NB4 (cell line): ENCODE measurements at regions not wholly inside any gene's neighbourhood (a gene's known extent, or its start where the extent isn't known, plus 50 kb on each side); places are given as distances from the start of the nearest gene placed in this dataset.

Experiments used
- DNase-seq: peaks from one replicate; pipeline ENCODE4 v3.0.0; 2010; ENCODE audit warnings: low read depth
- H3K4me3 ChIP-seq: one replicate; pipeline ENCODE4 v1.5.1; 2011; ENCODE audit warnings: mild to moderate bottlenecking, low read depth, low read length, moderate library complexity
- MYC ChIP-seq: IDR thresholded peaks from 2 replicates; pipeline ENCODE4 v1.6.1; 2011; ENCODE audit warnings: low read depth, low read length
- POLR2A ChIP-seq: IDR thresholded peaks from 2 replicates; pipeline ENCODE4 v1.6.1; 2011; ENCODE audit warnings: mild to moderate bottlenecking; ENCODE audit not compliant: insufficient read length; ENCODE audit errors: extremely low read depth
- TF ChIP-seq, protein P1 (sequence below): IDR thresholded peaks from 2 replicates; pipeline ENCODE4 v1.6.1; 2011; ENCODE audit warnings: low read depth, low read length
- TF ChIP-seq, protein P2 (sequence below): IDR thresholded peaks from one replicate; pipeline ENCODE4 v1.5.1; 2012; ENCODE audit warnings: low read depth, low read length

DNA sequence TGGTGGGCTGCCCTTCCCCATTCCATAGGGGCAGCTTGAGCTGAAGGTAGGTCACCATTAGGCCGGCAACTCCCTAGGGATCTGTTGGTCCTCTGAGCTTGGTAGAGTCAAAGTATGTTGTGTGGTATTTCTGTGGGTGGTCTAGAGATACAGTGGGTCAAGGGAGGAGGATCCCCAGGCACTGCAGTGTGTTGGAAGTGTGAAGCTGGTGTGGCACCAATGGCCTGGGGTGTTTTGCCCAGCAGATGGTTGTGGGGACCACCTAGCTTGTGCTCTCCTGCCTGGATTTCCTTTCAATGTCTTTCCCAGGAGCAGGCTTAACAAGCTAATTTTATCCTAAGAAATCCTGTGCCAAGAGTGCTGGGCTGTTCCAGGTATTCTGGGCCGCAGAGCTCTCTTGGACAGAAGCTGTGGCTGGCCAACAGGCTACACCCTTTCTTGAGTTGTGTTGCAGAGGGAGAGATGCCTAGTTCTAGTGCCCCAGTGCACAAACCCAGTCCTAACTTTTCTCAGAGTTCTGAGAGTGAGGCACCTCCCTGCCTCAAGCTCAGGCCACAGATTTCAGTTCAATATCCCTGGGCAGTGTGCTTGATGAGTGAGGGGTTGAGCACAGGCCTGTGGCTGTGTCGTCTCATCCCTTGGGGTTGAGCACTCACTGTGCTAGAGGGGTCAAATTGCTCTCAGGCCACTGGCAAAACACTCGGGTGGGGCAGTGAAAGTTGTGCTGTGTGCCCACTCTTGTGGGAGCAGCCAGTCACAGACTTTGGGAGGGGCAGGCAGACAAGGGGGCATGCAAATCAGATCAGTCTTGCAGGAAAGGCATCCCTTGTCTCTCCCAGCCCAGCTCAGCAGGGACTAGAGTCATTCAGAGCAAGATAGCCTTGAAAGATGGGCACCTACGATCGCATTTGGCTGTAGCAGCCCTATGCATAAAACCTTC lies 1806.1 kb upstream of the MIR17HG start:
- no peak overlapping the region for H3K4me3 ChIP-seq
- TF ChIP-seq MYC (no peak), POLR2A (no peak)
- TF ChIP-seq, protein P1, sequence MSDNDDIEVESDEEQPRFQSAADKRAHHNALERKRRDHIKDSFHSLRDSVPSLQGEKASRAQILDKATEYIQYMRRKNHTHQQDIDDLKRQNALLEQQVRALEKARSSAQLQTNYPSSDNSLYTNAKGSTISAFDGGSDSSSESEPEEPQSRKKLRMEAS = no peak
- TF ChIP-seq, protein P2, sequence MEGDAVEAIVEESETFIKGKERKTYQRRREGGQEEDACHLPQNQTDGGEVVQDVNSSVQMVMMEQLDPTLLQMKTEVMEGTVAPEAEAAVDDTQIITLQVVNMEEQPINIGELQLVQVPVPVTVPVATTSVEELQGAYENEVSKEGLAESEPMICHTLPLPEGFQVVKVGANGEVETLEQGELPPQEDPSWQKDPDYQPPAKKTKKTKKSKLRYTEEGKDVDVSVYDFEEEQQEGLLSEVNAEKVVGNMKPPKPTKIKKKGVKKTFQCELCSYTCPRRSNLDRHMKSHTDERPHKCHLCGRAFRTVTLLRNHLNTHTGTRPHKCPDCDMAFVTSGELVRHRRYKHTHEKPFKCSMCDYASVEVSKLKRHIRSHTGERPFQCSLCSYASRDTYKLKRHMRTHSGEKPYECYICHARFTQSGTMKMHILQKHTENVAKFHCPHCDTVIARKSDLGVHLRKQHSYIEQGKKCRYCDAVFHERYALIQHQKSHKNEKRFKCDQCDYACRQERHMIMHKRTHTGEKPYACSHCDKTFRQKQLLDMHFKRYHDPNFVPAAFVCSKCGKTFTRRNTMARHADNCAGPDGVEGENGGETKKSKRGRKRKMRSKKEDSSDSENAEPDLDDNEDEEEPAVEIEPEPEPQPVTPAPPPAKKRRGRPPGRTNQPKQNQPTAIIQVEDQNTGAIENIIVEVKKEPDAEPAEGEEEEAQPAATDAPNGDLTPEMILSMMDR = no peak
- no peak for DNase-seq

DNA sequence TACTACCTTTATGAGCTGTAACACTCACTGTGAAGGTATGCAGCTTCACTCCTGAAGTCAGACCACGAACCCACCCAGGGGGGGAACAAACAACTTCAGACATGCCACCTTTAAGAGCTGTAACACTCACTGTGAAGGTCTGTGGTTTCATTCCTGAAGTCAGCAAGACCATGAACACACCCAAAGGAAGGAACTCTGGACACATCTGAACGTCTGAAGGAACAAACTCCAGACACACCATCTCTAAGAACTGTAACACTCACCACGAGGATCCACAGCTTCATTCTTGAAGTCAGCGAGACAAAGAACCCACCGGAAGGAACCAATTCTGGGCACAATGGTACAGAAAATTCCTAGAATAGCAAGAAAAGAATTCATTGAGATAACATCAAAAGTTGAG lies 1796.5 kb upstream of the MIR17HG start:
- DNase-seq = no peak
- TF ChIP-seq, protein P2 = no peak
- TF ChIP-seq MYC = no peak
- H3K4me3 ChIP-seq = no peak overlapping the region

DNA sequence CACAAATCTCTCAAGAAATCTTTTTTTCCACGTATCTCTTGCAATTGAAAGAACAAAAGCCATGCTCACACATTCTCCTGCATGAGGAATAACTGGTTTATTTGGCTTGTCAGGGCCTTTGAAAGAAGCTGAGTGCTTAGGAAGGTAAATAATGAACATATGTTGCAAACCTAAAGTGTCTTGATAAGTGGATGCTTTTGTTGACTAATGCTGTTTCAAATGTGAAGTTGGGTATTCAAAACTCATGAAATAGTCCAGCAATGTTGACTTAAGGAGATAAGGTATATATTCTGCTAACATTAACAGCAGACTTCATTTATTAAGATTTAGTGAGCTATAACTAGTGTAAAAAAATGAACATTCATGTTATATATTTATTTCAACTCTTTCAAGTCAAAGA lies 1792.7 kb upstream of the MIR17HG start:
- no peak overlapping the region for H3K4me3 ChIP-seq
- TF ChIP-seq MYC (no peak), POLR2A (no peak)
- TF ChIP-seq, protein P1 = no peak
- TF ChIP-seq, protein P2 = no peak
- no peak for DNase-seq

DNA sequence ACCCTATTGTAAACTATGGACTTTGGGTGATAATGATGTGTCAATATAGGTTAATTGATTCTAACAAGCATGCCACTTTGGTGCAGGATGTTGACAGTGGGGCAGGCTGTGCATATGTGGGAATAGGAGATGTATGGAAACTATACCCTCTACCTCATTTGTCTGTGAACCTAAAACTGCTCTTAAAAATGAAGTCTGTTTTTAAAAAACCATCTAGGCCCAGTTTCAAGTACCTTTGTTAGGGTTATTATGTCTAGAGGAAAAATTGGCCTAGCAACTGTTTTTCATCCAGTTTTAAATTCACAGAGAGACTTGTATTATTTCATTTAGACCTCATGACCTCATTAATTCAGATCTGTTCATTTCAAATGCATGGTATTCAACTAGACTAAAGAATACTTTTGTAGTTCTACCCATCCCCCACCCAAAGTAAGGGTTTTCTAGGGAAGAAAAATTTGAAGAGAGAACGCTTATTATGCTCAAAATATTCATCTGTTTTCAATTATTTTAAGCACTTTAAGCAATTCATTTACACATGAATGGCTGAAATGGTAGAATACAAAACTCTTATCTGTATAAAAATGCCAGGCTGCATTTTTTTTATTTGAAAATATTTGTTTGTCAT lies 1781.9 kb upstream of the MIR17HG start:
- no peak for TF ChIP-seq POLR2A
- TF ChIP-seq MYC = no peak
- TF ChIP-seq, protein P1 = no peak
- TF ChIP-seq, protein P2 = no peak
- H3K4me3 ChIP-seq = no peak overlapping the region
- DNase-seq = no peak

DNA sequence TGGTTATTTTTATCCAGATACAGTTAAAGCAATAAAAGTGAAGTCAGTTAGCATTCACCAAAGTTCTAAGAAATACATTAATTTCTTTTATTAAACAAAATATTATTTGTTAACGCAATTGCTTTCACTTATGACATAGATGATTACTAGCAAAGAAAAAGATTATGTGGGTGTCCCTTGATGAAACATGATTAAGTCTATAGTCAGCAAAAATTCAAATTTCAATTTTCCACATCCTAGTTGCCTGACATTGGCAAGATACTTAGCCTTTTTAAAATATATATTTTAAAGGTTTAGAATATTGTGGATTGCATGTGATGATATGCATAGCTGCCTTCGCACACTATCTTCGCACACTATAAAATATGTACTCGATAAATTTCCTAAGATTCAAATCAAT lies 1780.5 kb upstream of the MIR17HG start:
- no peak overlapping the region for H3K4me3 ChIP-seq
- no peak for TF ChIP-seq POLR2A
- TF ChIP-seq, protein P1 = no peak
- TF ChIP-seq, protein P2 = no peak
- TF ChIP-seq MYC = no peak
- no peak for DNase-seq
